ENCODE measurements at regions not wholly inside any gene's neighbourhood (a gene's known extent, or its start where the extent isn't known, plus 50 kb on each side); places are given as distances from the start of the nearest gene placed in this dataset.

DNA sequence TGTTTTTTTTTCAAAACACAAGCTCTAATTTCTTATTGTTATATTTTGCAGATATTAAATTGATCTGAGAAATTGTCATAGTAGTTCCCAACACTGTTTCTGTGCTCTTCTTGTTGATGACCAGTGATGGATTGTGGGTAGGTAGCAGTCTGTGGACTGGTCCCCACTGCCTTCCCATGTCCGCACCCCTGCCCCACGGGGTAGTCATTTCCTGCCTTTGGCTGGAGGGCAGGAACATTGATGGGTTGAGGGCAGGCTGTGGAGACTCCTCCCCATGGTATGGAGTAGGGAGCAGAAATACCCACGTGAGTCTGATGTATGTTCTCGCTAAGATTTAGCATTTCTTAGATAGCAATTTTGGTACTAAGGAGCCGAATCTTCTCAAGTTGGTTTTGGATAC lies 762.0 kb downstream of the CDH8 start:
- TF ChIP-seq POLR2A (IDR thresholded peaks at IDR 0.05; ENCODE audit: low read depth, low read length) (no peak), ZNF274 (IDR thresholded peaks at IDR 0.05; ENCODE audit: insufficient read depth, insufficient read length) (no peak), POLR2AphosphoS5 (IDR thresholded peaks at IDR 0.05; ENCODE audit: low read length) (no peak), CHD1 (IDR thresholded peaks at IDR 0.05; ENCODE audit: low read depth, low read length) (no peak), GABPA (IDR thresholded peaks at IDR 0.05; ENCODE audit: low read depth) (no peak), HCFC1 (IDR thresholded peaks at IDR 0.05; ENCODE audit: low read length) (no peak), EZH2 (IDR thresholded peaks at IDR 0.05; ENCODE audit: borderline replicate concordance, control insufficient read depth, low read depth, low read length) (no peak), ETV6 (conservative IDR thresholded peaks at IDR 0.05 in 1 of 2, IDR thresholded peaks at IDR 0.05 in 1 of 2; ENCODE audit: borderline replicate concordance in 1 of 2, low read depth in 1 of 2) (no peak), CHD4 (IDR thresholded peaks at IDR 0.05) (no peak)
- TF ChIP-seq, protein P1, sequence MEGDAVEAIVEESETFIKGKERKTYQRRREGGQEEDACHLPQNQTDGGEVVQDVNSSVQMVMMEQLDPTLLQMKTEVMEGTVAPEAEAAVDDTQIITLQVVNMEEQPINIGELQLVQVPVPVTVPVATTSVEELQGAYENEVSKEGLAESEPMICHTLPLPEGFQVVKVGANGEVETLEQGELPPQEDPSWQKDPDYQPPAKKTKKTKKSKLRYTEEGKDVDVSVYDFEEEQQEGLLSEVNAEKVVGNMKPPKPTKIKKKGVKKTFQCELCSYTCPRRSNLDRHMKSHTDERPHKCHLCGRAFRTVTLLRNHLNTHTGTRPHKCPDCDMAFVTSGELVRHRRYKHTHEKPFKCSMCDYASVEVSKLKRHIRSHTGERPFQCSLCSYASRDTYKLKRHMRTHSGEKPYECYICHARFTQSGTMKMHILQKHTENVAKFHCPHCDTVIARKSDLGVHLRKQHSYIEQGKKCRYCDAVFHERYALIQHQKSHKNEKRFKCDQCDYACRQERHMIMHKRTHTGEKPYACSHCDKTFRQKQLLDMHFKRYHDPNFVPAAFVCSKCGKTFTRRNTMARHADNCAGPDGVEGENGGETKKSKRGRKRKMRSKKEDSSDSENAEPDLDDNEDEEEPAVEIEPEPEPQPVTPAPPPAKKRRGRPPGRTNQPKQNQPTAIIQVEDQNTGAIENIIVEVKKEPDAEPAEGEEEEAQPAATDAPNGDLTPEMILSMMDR (IDR thresholded peaks at IDR 0.05 in 2 of 3, conservative IDR thresholded peaks at IDR 0.05 in 1 of 3; ENCODE audit: control insufficient read depth in 2 of 3, extremely low read depth in 1 of 3, insufficient read depth in 1 of 3, low read depth in 3 of 3, low read length in 3 of 3): no peak
- TF ChIP-seq, protein P2, sequence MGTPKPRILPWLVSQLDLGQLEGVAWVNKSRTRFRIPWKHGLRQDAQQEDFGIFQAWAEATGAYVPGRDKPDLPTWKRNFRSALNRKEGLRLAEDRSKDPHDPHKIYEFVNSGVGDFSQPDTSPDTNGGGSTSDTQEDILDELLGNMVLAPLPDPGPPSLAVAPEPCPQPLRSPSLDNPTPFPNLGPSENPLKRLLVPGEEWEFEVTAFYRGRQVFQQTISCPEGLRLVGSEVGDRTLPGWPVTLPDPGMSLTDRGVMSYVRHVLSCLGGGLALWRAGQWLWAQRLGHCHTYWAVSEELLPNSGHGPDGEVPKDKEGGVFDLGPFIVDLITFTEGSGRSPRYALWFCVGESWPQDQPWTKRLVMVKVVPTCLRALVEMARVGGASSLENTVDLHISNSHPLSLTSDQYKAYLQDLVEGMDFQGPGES (IDR thresholded peaks at IDR 0.05): no peak
